Hepatocyte (in vitro differentiated cells): ENCODE measurements at regions not wholly inside any gene's neighbourhood (a gene's known extent, or its start where the extent isn't known, plus 50 kb on each side); places are given as distances from the start of the nearest gene placed in this dataset.

Experiments used
- CTCF ChIP-seq: fragments of 200-600 bp; sonication (generic); IDR thresholded peaks from 2 replicates; pipeline ENCODE4 v1.5.1; 2016; ENCODE audit warnings: antibody characterized with exemption, mild to moderate bottlenecking; ENCODE audit not compliant: poor library complexity
- EZH2 ChIP-seq: fragments of 200-600 bp; sonication (generic); IDR thresholded peaks from 2 replicates; pipeline ENCODE4 v1.6.1; 2016; ENCODE audit warnings: antibody characterized with exemption, mild to moderate bottlenecking, borderline replicate concordance
- EZH2phosphoT487 ChIP-seq: fragments of 200-600 bp; sonication (generic); IDR thresholded peaks from one replicate; pipeline ENCODE4 v1.6.1; 2018; ENCODE audit warnings: antibody characterized with exemption, mild to moderate bottlenecking, low read depth, moderate library complexity; ENCODE audit not compliant: unreplicated experiment, severe bottlenecking

GRCh38 chr14:106738075-106738474, 1211.7 kb downstream of the TMEM121 start:
- TF ChIP-seq CTCF: no peak
- TF ChIP-seq EZH2: no peak
- no peak for TF ChIP-seq EZH2phosphoT487
